ENCODE measurements at regions not wholly inside any gene's neighbourhood (a gene's known extent, or its start where the extent isn't known, plus 50 kb on each side); places are given as distances from the start of the nearest gene placed in this dataset.

DNA sequence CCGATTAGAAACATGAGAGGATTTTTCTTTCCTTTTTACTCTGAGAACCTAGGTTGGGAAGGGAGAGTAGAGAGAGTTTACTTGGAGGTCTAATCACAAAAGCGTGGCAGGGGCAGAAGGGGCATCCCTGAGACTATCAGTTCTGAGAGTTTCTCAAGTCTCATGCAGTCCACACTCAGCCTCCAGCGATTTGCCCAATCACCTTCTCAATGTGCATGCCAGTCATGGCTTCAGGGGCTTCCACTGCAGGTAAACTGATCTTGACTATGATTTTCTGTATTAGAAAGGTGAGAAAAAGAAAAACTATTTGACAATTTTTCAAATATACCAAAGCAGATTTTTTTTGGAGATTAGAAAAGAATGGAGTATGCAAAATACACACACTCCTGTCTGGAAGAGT, 617.1 kb upstream of the ZFP42 start:
- TF ChIP-seq EZH2 (IDR thresholded peaks at IDR 0.05; ENCODE audit: low read length), result no peak
- TF ChIP-seq, protein P1, sequence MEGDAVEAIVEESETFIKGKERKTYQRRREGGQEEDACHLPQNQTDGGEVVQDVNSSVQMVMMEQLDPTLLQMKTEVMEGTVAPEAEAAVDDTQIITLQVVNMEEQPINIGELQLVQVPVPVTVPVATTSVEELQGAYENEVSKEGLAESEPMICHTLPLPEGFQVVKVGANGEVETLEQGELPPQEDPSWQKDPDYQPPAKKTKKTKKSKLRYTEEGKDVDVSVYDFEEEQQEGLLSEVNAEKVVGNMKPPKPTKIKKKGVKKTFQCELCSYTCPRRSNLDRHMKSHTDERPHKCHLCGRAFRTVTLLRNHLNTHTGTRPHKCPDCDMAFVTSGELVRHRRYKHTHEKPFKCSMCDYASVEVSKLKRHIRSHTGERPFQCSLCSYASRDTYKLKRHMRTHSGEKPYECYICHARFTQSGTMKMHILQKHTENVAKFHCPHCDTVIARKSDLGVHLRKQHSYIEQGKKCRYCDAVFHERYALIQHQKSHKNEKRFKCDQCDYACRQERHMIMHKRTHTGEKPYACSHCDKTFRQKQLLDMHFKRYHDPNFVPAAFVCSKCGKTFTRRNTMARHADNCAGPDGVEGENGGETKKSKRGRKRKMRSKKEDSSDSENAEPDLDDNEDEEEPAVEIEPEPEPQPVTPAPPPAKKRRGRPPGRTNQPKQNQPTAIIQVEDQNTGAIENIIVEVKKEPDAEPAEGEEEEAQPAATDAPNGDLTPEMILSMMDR (optimal IDR thresholded peaks at IDR 0.05 in 1 of 3, IDR thresholded peaks at IDR 0.05 in 1 of 3, conservative IDR thresholded peaks at IDR 0.05 in 1 of 3; ENCODE audit: extremely low read depth in 1 of 3, insufficient read depth in 2 of 3, low read length in 3 of 3), result no peak
